Sigmoid colon (tissue), 4 donors: ENCODE measurements at regions not wholly inside any gene's neighbourhood (a gene's known extent, or its start where the extent isn't known, plus 50 kb on each side); places are given as distances from the start of the nearest gene placed in this dataset.

Source experiments
- CTCF ChIP-seq, 4 experiments: fragments of 450-650 bp in 3 of 4; fragments of 200-600 bp in 1 of 4; IDR thresholded peaks; one replicate each; pipeline ENCODE4 v1.5.1; 2016 to 2019; ENCODE audit warnings: antibody characterized with exemption in 4 of 4, mild to moderate bottlenecking in 3 of 4, moderate library complexity in 2 of 4
- EP300 ChIP-seq, 4 donors: sonication (generic); formaldehyde crosslinking; IDR thresholded peaks; one replicate each; pipeline ENCODE4 v1.6.1; 2017; ENCODE audit warnings: antibody characterized with exemption in 4 of 4
- POLR2A ChIP-seq, 2 donors: fragments of 450-650 bp; IDR thresholded peaks; one replicate each; pipeline ENCODE4 v1.6.1; 2016; ENCODE audit warnings: antibody characterized with exemption in 2 of 2, mild to moderate bottlenecking in 2 of 2, moderate library complexity in 2 of 2
- POLR2AphosphoS5 ChIP-seq, 4 donors: sonication (generic); formaldehyde crosslinking; IDR thresholded peaks; one replicate each; pipeline ENCODE4 v1.6.1; 2017; ENCODE audit warnings: antibody characterized with exemption in 4 of 4

GRCh38 chr9:18398038-18398437 lies 75.9 kb upstream of the ADAMTSL1 start:
- TF ChIP-seq CTCF (IDR thresholded peaks at IDR 0.05) (no peak), POLR2AphosphoS5 (IDR thresholded peaks at IDR 0.05) (no peak), POLR2A (IDR thresholded peaks at IDR 0.05) (no peak), EP300 (IDR thresholded peaks at IDR 0.05) (no peak)
